Activated T-helper 1 cell treated with anti-CD3 and anti-CD28 coated beads, Interleukin-12 subunit alpha, Interleukin-12 subunit beta, Interleukin-2, Interleukin-4 antibody, amounts not matched to agents 30 ng/mL and 10 ng/mL and 1 ng/mL, durations not matched to agents 14 hours and 24 hours and 36 hours (primary cell): ENCODE measurements at regions not wholly inside any gene's neighbourhood (a gene's known extent, or its start where the extent isn't known, plus 50 kb on each side); places are given as distances from the start of the nearest gene placed in this dataset.
"Not testable (repeated sequence)": the region's sequence is repeated elsewhere in the genome, so short reads cannot be mapped to it uniquely, and the experiment has no call there.

Experiments used
- DNase-seq: peaks from one replicate; pipeline ENCODE4 v3.0.0; 2021; ENCODE audit warnings: low spot score
- H3K27ac Mint-ChIP-seq: one replicate; pipeline ENCODE4 v1.8.0; 2021; ENCODE audit warnings: mild to moderate bottlenecking, mixed read lengths
- H3K27me3 Mint-ChIP-seq: one replicate; pipeline ENCODE4 v1.8.0; 2022; ENCODE audit warnings: mild to moderate bottlenecking, moderate library complexity, mixed read lengths; ENCODE audit not compliant: insufficient read depth
- H3K36me3 Mint-ChIP-seq: one replicate; pipeline ENCODE4 v1.8.0; 2021; ENCODE audit warnings: low read depth, mixed read lengths
- H3K4me1 Mint-ChIP-seq: one replicate; pipeline ENCODE4 v1.8.0; 2021; ENCODE audit warnings: low read depth, mixed read lengths
- H3K4me3 Mint-ChIP-seq: one replicate; pipeline ENCODE4 v1.8.0; 2021; ENCODE audit warnings: mild to moderate bottlenecking, moderate library complexity, mixed read lengths
- H3K9me3 Mint-ChIP-seq: one replicate; pipeline ENCODE4 v1.8.0; 2021; ENCODE audit warnings: mixed read lengths
- intact Hi-C: fragments of 100-400 bp; cut with micrococcal nuclease; formaldehyde crosslinking; loops from one replicate; pipeline ENCODE4 v1.15.1; 2024

DNA sequence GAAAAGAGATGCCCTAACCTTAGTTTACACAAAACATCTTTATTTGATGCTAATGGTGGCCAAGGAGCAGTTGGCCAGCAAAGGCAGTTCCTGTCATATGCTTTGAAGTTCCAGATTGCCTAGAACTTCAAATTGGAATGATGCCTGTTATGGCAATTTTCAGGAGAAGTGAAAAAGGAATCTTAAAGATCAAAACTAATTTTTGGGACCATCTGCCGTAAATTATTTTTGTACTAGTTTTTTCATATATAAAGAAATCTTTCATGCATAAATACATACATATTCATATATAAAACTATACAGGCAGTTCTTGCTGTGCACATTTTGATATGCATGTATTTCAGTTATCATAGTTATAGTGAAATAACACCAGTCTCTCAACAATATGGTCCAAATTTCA lies 1185.6 kb upstream of the FAM98A start:
- Mint-ChIP-seq H3K9me3 (peaks cover 6% of the 10 kb centered on the region), H3K27me3 (no peaks in the 10 kb centered on the region), H3K4me1 (no peaks in the 10 kb centered on the region), H3K4me3 (no peak overlapping the region), H3K27ac (no peak overlapping the region), H3K36me3 (no peaks in the 10 kb centered on the region)
- intact Hi-C loops: no loop called here
- no peak for DNase-seq

DNA sequence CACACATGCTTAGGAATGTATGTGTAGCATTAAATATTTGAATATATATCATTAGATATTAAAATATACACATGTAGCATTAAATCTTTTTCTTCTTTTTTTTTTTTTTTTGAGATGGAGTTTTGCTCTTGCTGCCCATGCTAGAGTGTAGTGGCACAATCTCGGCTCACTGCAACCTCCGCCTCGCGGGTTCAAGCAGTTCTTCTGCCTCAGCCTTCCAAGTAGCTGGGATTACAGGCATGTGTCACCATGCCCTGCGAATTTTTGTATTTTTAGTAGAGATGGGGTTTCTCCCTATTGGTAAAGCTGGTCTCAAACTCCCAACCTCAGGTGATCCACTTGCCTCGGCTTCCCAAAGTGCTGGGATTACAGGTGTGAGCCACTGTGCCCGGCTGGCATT lies 1151.6 kb upstream of the FAM98A start:
- not testable (repeated sequence) for H3K36me3 Mint-ChIP-seq

GRCh38 chr2:34747643-34748042 lies 1148.5 kb upstream of the FAM98A start:
- H3K4me3 Mint-ChIP-seq: no peak overlapping the region
- H3K27ac Mint-ChIP-seq: no peak overlapping the region
- H3K4me1 Mint-ChIP-seq: no peaks in the 10 kb centered on the region
- H3K9me3 Mint-ChIP-seq: peaks cover 10% of the 10 kb centered on the region
- intact Hi-C loops: no loop called here
- H3K36me3 Mint-ChIP-seq: no peaks in the 10 kb centered on the region
- H3K27me3 Mint-ChIP-seq: no peaks in the 10 kb centered on the region
- DNase-seq: no peak

More for the DNA sequence above, 1151.6 kb upstream of the FAM98A start:
- intact Hi-C loops, H3K9me3 Mint-ChIP-seq, H3K27ac Mint-ChIP-seq, H3K4me1 Mint-ChIP-seq, H3K4me3 Mint-ChIP-seq, DNase-seq, H3K27me3 Mint-ChIP-seq: not testable (repeated sequence)

GRCh38 chr2:34738691-34739090 lies 1139.6 kb upstream of the FAM98A start:
- H3K4me1 Mint-ChIP-seq: no peaks in the 10 kb centered on the region
- no peak overlapping the region for H3K27ac Mint-ChIP-seq
- no peaks in the 10 kb centered on the region for H3K36me3 Mint-ChIP-seq
- DNase-seq: no peak
- H3K27me3 Mint-ChIP-seq: no peaks in the 10 kb centered on the region
- H3K4me3 Mint-ChIP-seq: no peak overlapping the region
- intact Hi-C loops: no loop called here
- H3K9me3 Mint-ChIP-seq: no peaks in the 10 kb centered on the region

- Mint-ChIP-seq H3K4me1 (no peaks in the 10 kb centered on the region), H3K4me3 (no peak overlapping the region), H3K27ac (no peak overlapping the region), H3K36me3 (no peaks in the 10 kb centered on the region), H3K27me3 (no peaks in the 10 kb centered on the region), H3K9me3 (no peaks in the 10 kb centered on the region)
- DNase-seq: no peak
- intact Hi-C loops: no loop called here
Measured at GRCh38 chr2:34737146-34737545, 1138.0 kb upstream of the FAM98A start.

GRCh38 chr2:34736482-34736881 lies 1137.4 kb upstream of the FAM98A start:
- H3K9me3 Mint-ChIP-seq: no peaks in the 10 kb centered on the region
- no peak overlapping the region for H3K4me3 Mint-ChIP-seq
- no peaks in the 10 kb centered on the region for H3K27me3 Mint-ChIP-seq
- H3K4me1 Mint-ChIP-seq: no peaks in the 10 kb centered on the region
- intact Hi-C loops: no loop called here
- H3K27ac Mint-ChIP-seq: no peak overlapping the region
- no peak for DNase-seq
- no peaks in the 10 kb centered on the region for H3K36me3 Mint-ChIP-seq

DNA sequence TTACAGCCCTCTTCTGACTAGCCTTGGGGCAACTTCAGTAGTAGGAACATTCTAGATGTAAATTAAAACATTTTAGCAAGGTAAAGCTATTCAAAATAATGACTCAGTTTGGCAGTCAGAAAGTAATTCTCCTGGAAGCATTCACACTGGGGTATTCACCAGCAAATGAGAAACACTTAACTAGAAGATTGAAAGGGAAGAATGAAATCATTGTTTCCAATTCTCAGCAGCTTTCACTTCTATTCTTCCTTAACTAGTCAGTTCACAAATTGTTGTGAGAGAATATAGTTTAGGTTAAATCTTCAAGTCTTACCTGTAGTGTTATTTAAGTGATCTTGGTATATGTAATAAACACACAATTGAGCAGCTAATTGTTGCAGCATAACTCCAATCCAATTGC lies 1135.6 kb upstream of the FAM98A start:
- Mint-ChIP-seq H3K36me3 (no peaks in the 10 kb centered on the region), H3K27me3 (no peaks in the 10 kb centered on the region), H3K4me1 (no peaks in the 10 kb centered on the region), H3K27ac (no peak overlapping the region), H3K4me3 (no peak overlapping the region), H3K9me3 (no peaks in the 10 kb centered on the region)
- DNase-seq: no peak
- intact Hi-C loops: no loop called here

GRCh38 chr2:34734042-34734441 lies 1134.9 kb upstream of the FAM98A start:
- Mint-ChIP-seq H3K9me3 (no peaks in the 10 kb centered on the region), H3K4me1 (no peaks in the 10 kb centered on the region), H3K4me3 (no peak overlapping the region), H3K36me3 (no peaks in the 10 kb centered on the region), H3K27ac (no peak overlapping the region), H3K27me3 (no peaks in the 10 kb centered on the region)
- intact Hi-C loops: no loop called here
- DNase-seq: no peak

- H3K9me3 Mint-ChIP-seq: no peaks in the 10 kb centered on the region
- H3K4me1 Mint-ChIP-seq: no peaks in the 10 kb centered on the region
- H3K27me3 Mint-ChIP-seq: no peaks in the 10 kb centered on the region
- no peak for DNase-seq
- H3K27ac Mint-ChIP-seq: no peak overlapping the region
- no peak overlapping the region for H3K4me3 Mint-ChIP-seq
- intact Hi-C loops: no loop called here
- no peaks in the 10 kb centered on the region for H3K36me3 Mint-ChIP-seq
Measured at GRCh38 chr2:34731292-34731691, 1132.2 kb upstream of the FAM98A start.

- no peaks in the 10 kb centered on the region for H3K4me1 Mint-ChIP-seq
- intact Hi-C loops: no loop called here
- H3K4me3 Mint-ChIP-seq: no peak overlapping the region
- no peaks in the 10 kb centered on the region for H3K27me3 Mint-ChIP-seq
- H3K27ac Mint-ChIP-seq: no peak overlapping the region
- H3K9me3 Mint-ChIP-seq: no peaks in the 10 kb centered on the region
- H3K36me3 Mint-ChIP-seq: no peaks in the 10 kb centered on the region
- no peak for DNase-seq
Measured at GRCh38 chr2:34729845-34730244, 1130.7 kb upstream of the FAM98A start.

DNA sequence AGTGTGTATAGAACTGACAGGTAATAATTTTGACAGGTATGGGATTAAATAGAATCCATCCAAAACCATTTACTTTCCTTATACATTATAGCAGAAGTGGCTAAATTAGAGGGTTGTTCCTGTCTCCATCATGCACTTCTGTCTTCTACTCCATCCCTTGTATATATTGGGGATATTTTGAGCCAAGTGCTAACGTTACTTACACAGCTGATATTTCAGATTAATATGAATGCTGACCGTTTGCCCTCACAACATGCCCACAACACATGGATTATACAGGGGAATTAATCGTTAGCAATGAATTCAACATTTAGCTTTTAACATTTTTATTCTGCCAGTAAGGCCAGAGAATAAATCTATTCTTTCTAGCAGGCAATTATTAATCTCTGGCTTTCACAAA lies 1125.0 kb upstream of the FAM98A start:
- H3K27ac Mint-ChIP-seq: no peak overlapping the region
- H3K4me1 Mint-ChIP-seq: no peaks in the 10 kb centered on the region
- intact Hi-C loops: no loop called here
- no peaks in the 10 kb centered on the region for H3K36me3 Mint-ChIP-seq
- no peaks in the 10 kb centered on the region for H3K27me3 Mint-ChIP-seq
- H3K4me3 Mint-ChIP-seq: no peak overlapping the region
- no peak for DNase-seq
- H3K9me3 Mint-ChIP-seq: peaks cover 6% of the 10 kb centered on the region

- H3K4me1 Mint-ChIP-seq: no peaks in the 10 kb centered on the region
- H3K36me3 Mint-ChIP-seq: no peaks in the 10 kb centered on the region
- no peak for DNase-seq
- H3K4me3 Mint-ChIP-seq: no peak overlapping the region
- no peaks in the 10 kb centered on the region for H3K27me3 Mint-ChIP-seq
- no peak overlapping the region for H3K27ac Mint-ChIP-seq
- intact Hi-C loops: no loop called here
- H3K9me3 Mint-ChIP-seq: peaks cover 6% of the 10 kb centered on the region
Measured at GRCh38 chr2:34723683-34724082, 1124.6 kb upstream of the FAM98A start.

DNA sequence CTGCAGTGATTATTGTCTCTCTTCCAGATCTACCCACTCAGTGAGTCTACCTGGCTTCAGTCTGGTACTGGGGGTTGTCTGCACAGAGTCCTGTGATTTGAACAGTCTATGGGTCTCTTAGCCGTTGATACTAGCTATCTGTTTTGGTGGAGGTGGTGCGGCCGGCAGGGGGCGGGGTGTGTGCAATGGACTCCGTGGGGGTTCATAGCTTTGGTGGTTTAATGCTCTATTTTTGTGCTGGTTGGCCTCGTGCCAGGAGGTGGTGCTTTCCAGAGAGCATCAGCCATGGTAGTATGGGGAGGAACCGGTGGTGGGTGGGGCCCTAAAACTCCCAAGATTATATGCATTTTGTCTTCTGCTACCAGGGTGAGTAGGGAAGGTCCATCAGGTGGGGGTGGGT lies 1120.1 kb upstream of the FAM98A start:
- H3K9me3 Mint-ChIP-seq: peaks cover 16% of the 10 kb centered on the region
- H3K4me1 Mint-ChIP-seq: no peaks in the 10 kb centered on the region
- no peaks in the 10 kb centered on the region for H3K27me3 Mint-ChIP-seq
- no peak for DNase-seq
- H3K36me3 Mint-ChIP-seq: no peaks in the 10 kb centered on the region
- no peak overlapping the region for H3K4me3 Mint-ChIP-seq
- intact Hi-C loops: no loop called here
- H3K27ac Mint-ChIP-seq: no peak overlapping the region

DNA sequence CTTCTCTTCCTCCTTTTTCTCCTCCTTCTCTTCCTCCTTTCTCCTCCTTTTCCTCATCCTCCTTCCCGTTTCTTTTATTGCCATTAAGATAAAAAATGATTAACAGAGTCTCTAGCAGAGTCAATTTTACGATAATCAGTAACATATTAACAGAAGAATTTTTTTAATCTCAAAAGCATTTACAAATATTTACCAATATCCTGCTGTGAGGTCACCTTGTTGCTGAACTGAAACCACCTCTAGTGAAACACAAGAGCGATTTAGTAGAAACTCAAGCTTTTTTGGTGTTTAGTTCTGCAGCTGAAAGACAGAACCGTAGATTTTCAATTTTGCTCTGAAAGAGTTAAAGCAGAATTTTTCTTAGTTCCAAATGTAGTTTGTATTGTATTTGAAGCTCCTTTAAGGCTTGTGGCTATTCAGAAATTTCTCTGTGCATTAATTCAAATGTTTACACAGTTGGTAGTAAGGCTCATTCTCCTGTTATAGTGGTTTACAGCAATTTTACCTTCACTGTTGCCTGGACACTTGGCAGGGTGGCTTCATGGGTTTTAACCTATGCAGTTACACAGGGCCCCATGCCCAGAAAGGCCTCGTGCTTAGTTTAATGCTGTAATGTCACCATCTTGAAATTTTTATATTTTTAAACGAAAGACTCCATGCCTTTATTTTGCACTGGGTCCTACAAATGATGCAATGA lies 1106.6 kb upstream of the FAM98A start:
- H3K4me3 Mint-ChIP-seq: no peak overlapping the region
- H3K27ac Mint-ChIP-seq: no peak overlapping the region
- intact Hi-C loops: no loop called here
- H3K36me3 Mint-ChIP-seq: no peaks in the 10 kb centered on the region
- no peaks in the 10 kb centered on the region for H3K4me1 Mint-ChIP-seq
- no peaks in the 10 kb centered on the region for H3K27me3 Mint-ChIP-seq
- no peak for DNase-seq
- H3K9me3 Mint-ChIP-seq: no peaks in the 10 kb centered on the region
